RWPE1 (cell line): ENCODE measurements at regions not wholly inside any gene's neighbourhood (a gene's known extent, or its start where the extent isn't known, plus 50 kb on each side); places are given as distances from the start of the nearest gene placed in this dataset.

Experiments used
- CTCF ChIA-PET: fragments of 350-600 bp; sonication (Branson Sonifier 250); formaldehyde crosslinking; extraction: SDS; loops from one replicate; lab custom pipeline; 2021; lab: Yijun Ruan, JAX
- POLR2A ChIA-PET: fragments of 400-600 bp; formaldehyde crosslinking; extraction: SDS; loops from one replicate; lab custom pipeline; 2020; ENCODE audit warnings: antibody characterized with exemption; ENCODE audit not compliant: low non-redundant PET; lab: Yijun Ruan, JAX
- DNase-seq: peaks from one replicate; pipeline ENCODE4 v3.0.0; 2012; ENCODE audit warnings: low spot score
- H3K27ac ChIP-seq: fragments of 450-650 bp; 2 replicates; pipeline ENCODE4 v1.5.1; 2017
- TF ChIP-seq, protein P1 (sequence below): fragments of 450-650 bp; conservative IDR thresholded peaks from 2 replicates; pipeline ENCODE4 v1.5.1; 2017; ENCODE audit warnings: low read depth, mild to moderate bottlenecking

DNA sequence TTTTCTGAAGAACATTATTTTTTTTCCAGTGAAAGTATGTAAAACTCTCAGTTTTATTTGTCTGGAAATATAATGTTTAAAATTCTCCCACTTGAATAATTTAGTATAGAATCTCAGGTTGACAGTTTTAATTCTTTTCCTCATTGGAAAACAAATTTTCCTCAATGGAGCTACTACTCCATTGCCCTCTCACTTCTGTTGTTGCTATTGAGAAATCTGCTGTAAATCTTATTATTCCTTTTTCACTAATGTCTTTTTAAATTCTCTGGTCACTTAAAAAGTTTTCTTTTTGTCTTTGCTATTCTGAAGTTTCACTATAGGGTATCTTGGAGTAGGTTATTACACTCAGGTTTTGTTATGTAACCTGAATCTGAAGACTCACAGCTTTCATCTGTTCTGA lies 216.1 kb upstream of the PMFBP1 start:
- ChIA-PET CTCF (interaction anchor here (1.8 kb wide), 1 partner anchor 12 kb away, joined by 7 read pairs; no protein-coding TSS in a partner anchor), POLR2A (no interaction called here)
- DNase-seq: no peak
- no peak overlapping the region for H3K27ac ChIP-seq
- TF ChIP-seq, protein P1, sequence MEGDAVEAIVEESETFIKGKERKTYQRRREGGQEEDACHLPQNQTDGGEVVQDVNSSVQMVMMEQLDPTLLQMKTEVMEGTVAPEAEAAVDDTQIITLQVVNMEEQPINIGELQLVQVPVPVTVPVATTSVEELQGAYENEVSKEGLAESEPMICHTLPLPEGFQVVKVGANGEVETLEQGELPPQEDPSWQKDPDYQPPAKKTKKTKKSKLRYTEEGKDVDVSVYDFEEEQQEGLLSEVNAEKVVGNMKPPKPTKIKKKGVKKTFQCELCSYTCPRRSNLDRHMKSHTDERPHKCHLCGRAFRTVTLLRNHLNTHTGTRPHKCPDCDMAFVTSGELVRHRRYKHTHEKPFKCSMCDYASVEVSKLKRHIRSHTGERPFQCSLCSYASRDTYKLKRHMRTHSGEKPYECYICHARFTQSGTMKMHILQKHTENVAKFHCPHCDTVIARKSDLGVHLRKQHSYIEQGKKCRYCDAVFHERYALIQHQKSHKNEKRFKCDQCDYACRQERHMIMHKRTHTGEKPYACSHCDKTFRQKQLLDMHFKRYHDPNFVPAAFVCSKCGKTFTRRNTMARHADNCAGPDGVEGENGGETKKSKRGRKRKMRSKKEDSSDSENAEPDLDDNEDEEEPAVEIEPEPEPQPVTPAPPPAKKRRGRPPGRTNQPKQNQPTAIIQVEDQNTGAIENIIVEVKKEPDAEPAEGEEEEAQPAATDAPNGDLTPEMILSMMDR: no peak

DNA sequence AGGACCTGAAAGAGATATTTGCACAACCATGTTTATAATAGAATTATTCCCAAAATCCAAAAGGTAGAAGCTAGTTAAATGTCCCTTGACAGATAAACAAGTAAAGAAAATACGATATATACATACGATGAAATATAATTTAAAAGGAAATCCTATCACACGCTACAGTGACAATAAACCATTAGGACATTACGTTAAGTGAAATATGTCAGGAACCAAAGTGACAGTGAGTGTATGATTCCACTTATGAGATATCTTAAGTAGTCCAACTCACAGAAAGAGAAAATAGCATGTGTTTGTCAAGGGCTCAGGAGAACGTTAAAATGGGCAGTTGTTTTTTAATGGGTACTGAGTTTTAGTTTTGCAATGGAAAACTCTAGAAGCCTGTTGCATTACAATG lies 212.7 kb upstream of the PMFBP1 start:
- no peak overlapping the region for H3K27ac ChIP-seq
- ChIA-PET POLR2A (no interaction called here), CTCF (no interaction called here)
- TF ChIP-seq, protein P1: no peak
- no peak for DNase-seq

DNA sequence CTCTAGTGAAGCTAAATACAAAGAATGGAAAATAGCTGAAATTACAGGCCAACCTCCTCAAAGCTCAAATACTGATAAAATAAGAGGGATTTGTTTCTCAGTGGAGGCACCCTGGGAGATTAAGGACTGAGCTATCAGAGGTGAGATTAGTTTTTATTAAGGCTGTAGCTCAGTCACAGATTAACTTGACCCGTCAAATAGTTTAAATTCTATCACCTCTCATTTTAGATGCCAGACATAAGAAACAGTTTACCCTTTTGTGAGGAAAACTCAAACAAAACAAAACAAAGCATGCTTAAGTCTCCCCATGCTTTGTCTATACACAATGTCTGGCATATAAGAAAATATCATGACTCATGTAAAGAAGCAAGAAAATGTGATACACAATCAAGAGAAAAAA lies 208.3 kb upstream of the PMFBP1 start:
- no peak overlapping the region for H3K27ac ChIP-seq
- TF ChIP-seq, protein P1: no peak
- ChIA-PET CTCF (no interaction called here), POLR2A (no interaction called here)
- DNase-seq: no peak

DNA sequence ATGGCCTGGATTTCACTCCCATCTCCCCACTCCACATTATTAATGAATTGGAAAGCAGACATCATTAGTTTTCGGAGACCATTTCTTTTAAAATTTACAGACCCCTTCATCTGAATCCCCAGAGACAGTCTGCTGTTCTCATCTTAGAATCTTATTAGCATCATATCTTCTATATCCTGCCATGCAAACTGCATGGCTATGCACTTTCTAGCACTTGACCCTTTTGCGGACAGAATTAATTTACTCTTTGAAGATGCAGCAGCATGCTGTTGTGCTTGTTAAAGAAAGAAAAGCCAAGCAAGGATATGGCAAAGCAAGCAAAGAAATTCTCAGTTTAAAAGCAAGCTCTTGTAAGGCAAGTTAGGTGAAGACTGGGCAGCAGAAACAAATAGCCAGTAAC lies 201.2 kb upstream of the PMFBP1 start:
- ChIA-PET CTCF (no interaction called here), POLR2A (no interaction called here)
- DNase-seq: no peak
- no peak overlapping the region for H3K27ac ChIP-seq
- TF ChIP-seq, protein P1: no peak

DNA sequence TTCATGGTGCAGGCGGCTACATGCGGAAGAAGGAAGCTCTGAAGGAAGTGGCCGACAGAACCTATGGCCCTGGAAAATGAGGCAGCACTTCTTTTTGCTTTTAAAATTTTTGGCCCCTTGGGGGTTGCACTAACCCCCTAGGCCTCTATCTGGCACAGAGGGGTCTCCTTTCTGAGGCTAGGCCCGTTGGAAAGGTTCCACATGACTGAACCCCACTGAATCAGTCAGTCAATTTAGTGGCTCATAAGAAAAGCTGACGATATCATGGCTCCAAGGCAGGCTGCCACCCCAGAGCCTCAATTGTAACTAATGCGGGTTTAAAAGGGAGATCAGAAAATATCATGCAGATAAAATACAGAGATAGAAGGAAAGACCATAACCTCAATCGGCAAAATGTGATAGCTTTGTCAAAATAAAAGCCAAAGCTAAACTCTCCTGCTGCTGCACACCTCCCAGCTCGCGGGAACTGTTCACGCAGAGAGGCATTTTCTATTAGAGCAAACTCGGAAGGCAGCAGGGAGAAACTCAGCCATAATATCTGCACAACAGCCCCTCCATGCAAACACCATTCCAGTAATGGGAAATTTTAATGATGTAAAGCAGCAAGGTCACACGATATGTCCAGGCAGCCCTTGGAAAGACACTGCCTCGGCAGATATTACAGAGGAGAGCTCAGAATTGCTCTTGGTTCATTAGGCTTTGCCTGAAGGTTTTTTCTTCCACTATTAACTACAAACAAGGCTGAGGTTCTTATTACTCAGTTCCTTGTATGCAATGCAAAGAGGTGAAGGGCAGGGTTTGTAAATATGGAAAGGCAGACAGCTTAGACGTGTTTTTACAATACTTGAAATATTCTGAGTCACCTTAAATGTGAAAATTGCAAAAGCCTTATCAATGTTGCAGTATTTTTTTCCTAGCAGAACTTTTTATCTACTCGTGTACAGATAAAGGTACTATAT lies 200.4 kb upstream of the PMFBP1 start:
- no peak for DNase-seq
- CTCF ChIA-PET: interaction anchor here (0.6 kb wide), 1 partner anchor 18 kb away, joined by 3 read pairs; no protein-coding TSS in a partner anchor
- POLR2A ChIA-PET: interaction anchor here (0.7 kb wide), 1 partner anchor 280 kb away, joined by 4 read pairs; no protein-coding TSS in a partner anchor
- H3K27ac ChIP-seq: no peak overlapping the region
- TF ChIP-seq, protein P1: no peak

DNA sequence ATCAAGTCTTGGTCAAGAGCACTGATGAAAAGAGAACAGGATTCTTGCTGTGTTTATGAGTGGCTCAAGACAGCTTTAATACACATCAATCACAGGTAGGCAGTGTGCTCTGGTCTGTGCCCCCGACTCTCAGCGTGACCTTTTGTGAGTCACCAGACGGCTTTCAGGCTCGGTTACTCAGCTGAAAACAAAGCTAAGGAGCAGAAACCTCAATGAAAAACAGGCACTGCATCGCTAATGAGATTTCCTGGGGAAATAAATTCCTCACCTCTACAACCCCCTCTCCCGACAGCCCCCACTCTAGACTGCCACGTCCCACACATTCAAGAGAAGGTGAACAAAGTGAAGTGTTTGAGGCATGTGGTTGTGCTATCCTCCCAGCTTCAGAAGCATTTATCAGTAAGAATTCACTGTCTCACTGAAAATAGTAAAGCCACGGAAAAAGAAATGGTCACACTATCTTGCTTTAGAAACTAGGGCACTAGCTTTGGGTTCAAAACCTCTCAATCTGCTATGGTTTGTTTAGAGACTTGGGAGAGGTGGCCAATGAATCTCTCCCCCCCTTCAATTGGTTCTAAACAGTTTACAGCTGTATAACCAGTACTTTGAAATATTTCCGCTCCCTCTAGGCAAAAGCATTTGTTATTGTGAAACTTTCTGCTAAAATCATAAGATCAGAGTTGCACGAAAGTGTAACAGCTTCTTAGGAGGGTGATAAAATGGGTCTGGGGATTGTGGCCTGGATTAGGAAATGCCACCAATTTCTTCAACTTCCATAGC lies 199.5 kb upstream of the PMFBP1 start:
- DNase-seq: peak; percentile 42
- TF ChIP-seq, protein P1: no peak
- POLR2A ChIA-PET: interaction anchor here (0.7 kb wide), 1 partner anchor 280 kb away, joined by 4 read pairs; no protein-coding TSS in a partner anchor
- CTCF ChIA-PET: interaction anchor here (0.6 to 0.7 kb wide), 2 partner anchors 13 to 97 kb away, joined by 3 to 4 read pairs; no protein-coding TSS in a partner anchor
- no peak overlapping the region for H3K27ac ChIP-seq
